GM10248 (cell line): ENCODE measurements at regions not wholly inside any gene's neighbourhood (a gene's known extent, or its start where the extent isn't known, plus 50 kb on each side); places are given as distances from the start of the nearest gene placed in this dataset.

Experiments used
- CTCF ChIA-PET: fragments of 300-600 bp; sonication (Branson Sonifier 250); formaldehyde crosslinking; extraction: SDS; loops from one replicate; lab custom pipeline; 2021; ENCODE audit warnings: antibody characterized with exemption; lab: Yijun Ruan, JAX
- POLR2A ChIA-PET: fragments of 350-650 bp; sonication (Branson Sonifier 250); formaldehyde crosslinking; extraction: SDS; loops from one replicate; lab custom pipeline; 2020; ENCODE audit warnings: antibody characterized with exemption; lab: Yijun Ruan, JAX
- DNase-seq: peaks from one replicate; pipeline ENCODE4 v3.0.0; 2012; ENCODE audit errors: extremely low spot score
- TF ChIP-seq, protein P1 (sequence below): IDR thresholded peaks from 2 replicates; pipeline ENCODE4 v1.5.1; 2012; ENCODE audit warnings: mild to moderate bottlenecking, low read depth; ENCODE audit errors: extremely low read depth, missing control alignments, control extremely low read depth

DNA sequence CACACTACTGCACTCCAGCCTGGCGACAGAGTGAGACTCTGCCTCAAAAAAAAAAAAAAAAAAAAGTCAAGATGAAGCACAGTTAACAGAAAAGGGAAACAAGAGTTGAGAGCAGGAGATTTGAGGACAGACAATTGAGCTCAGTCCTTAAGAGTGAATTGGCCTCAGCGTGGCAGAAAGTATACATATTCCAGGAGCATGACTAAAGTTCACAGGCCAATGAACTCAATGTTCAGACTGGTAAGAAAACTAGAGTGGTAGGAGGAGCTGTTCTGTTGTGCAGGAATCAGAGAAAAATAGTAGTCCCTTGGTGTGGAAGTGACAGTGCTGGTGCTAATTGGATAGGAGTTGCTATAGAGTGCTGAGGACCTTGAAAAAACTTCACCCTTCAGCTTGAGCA, 60.0 kb downstream of the NRN1 start:
- POLR2A ChIA-PET = no interaction called here
- CTCF ChIA-PET = no interaction called here
- TF ChIP-seq, protein P1, sequence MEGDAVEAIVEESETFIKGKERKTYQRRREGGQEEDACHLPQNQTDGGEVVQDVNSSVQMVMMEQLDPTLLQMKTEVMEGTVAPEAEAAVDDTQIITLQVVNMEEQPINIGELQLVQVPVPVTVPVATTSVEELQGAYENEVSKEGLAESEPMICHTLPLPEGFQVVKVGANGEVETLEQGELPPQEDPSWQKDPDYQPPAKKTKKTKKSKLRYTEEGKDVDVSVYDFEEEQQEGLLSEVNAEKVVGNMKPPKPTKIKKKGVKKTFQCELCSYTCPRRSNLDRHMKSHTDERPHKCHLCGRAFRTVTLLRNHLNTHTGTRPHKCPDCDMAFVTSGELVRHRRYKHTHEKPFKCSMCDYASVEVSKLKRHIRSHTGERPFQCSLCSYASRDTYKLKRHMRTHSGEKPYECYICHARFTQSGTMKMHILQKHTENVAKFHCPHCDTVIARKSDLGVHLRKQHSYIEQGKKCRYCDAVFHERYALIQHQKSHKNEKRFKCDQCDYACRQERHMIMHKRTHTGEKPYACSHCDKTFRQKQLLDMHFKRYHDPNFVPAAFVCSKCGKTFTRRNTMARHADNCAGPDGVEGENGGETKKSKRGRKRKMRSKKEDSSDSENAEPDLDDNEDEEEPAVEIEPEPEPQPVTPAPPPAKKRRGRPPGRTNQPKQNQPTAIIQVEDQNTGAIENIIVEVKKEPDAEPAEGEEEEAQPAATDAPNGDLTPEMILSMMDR = no peak
- no peak for DNase-seq

- ChIA-PET CTCF (no interaction called here), POLR2A (no interaction called here)
Measured at GRCh38 chr6:5946181-5946580, 60.5 kb downstream of the NRN1 start.

DNA sequence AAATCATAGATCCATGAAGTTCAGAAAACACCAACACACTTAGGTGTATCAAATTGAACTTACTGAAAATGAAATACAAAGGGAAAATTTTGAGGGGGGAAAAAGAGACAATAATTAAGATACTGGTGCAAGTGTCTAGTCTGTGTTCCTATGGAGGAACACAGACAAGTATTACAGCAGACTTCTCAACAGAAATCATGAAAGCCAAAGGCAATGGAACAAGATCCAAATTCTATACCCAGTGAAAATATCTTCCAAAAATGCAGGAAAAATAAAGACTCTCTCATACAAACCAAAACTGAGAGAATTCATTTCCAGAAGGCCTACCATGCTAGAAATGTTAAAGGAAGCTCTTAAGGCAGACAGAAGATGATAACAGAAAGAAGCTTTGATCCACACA, 63.1 kb downstream of the NRN1 start:
- TF ChIP-seq, protein P1 = no peak
- ChIA-PET POLR2A (no interaction called here), CTCF (no interaction called here)
- no peak for DNase-seq

More at GRCh38 chr6:5946181-5946580, 60.5 kb downstream of the NRN1 start:
- DNase-seq = no peak
- TF ChIP-seq, protein P1 = no peak

- ChIA-PET POLR2A (no interaction called here), CTCF (no interaction called here)
- TF ChIP-seq, protein P1 = no peak
- DNase-seq = no peak
Measured at GRCh38 chr6:5942591-5942990, 64.1 kb downstream of the NRN1 start.

- no peak for DNase-seq
- ChIA-PET POLR2A (no interaction called here), CTCF (interaction anchor here (0.8 to 1.1 kb wide), 2 partner anchors 10 to 53 kb away, joined by 3 read pairs; no protein-coding TSS in a partner anchor)
- TF ChIP-seq, protein P1 = no peak
Measured at GRCh38 chr6:5941188-5941587, 65.5 kb downstream of the NRN1 start.

GRCh38 chr6:5938934-5939333, 67.8 kb downstream of the NRN1 start:
- ChIA-PET POLR2A (no interaction called here), CTCF (interaction anchor here (1.0 to 2.6 kb wide), 2 partner anchors 13 to 19 kb away, joined by 3 to 5 read pairs; no protein-coding TSS in a partner anchor)
- no peak for DNase-seq
- TF ChIP-seq, protein P1 = no peak
